Naive thymus-derived CD4-positive, alpha-beta T cell (primary cell): ENCODE measurements at regions not wholly inside any gene's neighbourhood (a gene's known extent, or its start where the extent isn't known, plus 50 kb on each side); places are given as distances from the start of the nearest gene placed in this dataset.

Source experiments
- ATAC-seq: fragments of 150-1000 bp; cut with Tn5 transposase; 2 replicates; pipeline ENCODE4 v1.10.0; 2021; ENCODE audit warnings: mild to moderate bottlenecking, moderate library complexity
- CTCF ChIA-PET: fragments of 350-600 bp; sonication (Branson Sonifier 250); formaldehyde crosslinking; loops from one replicate; lab custom pipeline; 2021; ENCODE audit warnings: antibody characterized with exemption; lab: Charles Lee
- POLR2A ChIA-PET: fragments of 350-600 bp; sonication (Branson Sonifier 250); formaldehyde crosslinking; loops from one replicate; lab custom pipeline; 2021; ENCODE audit warnings: antibody characterized with exemption, inconsistent platforms; lab: Charles Lee
- DNase-seq, 9 donors: peaks; one replicate each; pipeline versions ENCODE4 v3.0.0 to v3.0.0-alpha.2; 2020 to 2022; ENCODE audit warnings: mixed read lengths in 1 of 9
- H3K27ac ChIP-seq: one replicate; pipeline ENCODE4 v1.7.0; 2013; ENCODE audit warnings: mild to moderate bottlenecking, low read depth, low read length, moderate library complexity
- H3K27me3 ChIP-seq, 2 donors: one replicate each; pipeline ENCODE4 v1.7.0; 2013; ENCODE audit warnings: low read length in 2 of 2, mild to moderate bottlenecking in 2 of 2, moderate library complexity in 2 of 2; ENCODE audit not compliant: control insufficient read depth in 2 of 2, insufficient read depth in 2 of 2
- H3K36me3 ChIP-seq, 3 experiments: 1 replicate in 2 of 3; 2 replicates in 1 of 3; pipeline ENCODE4 v1.7.0; 2013; ENCODE audit warnings: low read length in 3 of 3, mild to moderate bottlenecking in 3 of 3, moderate library complexity in 1 of 3; ENCODE audit not compliant: insufficient read depth in 3 of 3, control insufficient read depth in 2 of 3
- H3K4me1 ChIP-seq, 2 donors: one replicate each; pipeline ENCODE4 v1.7.0; 2013; ENCODE audit warnings: low read length in 2 of 2, mild to moderate bottlenecking in 2 of 2, moderate library complexity in 1 of 2; ENCODE audit not compliant: control insufficient read depth in 2 of 2, insufficient read depth in 2 of 2
- H3K4me3 ChIP-seq: 2 replicates; pipeline ENCODE4 v1.7.0; 2013; ENCODE audit warnings: mild to moderate bottlenecking, low read length
- H3K9me3 ChIP-seq, 3 experiments: 1 replicate in 2 of 3; 2 replicates in 1 of 3; pipeline ENCODE4 v1.7.0; 2013; ENCODE audit warnings: low read length in 3 of 3; ENCODE audit not compliant: control insufficient read depth in 2 of 3
- H3K27ac Mint-ChIP-seq, 9 donors: one replicate each; pipeline ENCODE4 v1.8.0; 2020 to 2022; ENCODE audit warnings: mixed read lengths in 9 of 9, mild to moderate bottlenecking in 8 of 9, moderate library complexity in 5 of 9, inconsistent platforms in 2 of 9
- H3K27me3 Mint-ChIP-seq, 5 donors: one replicate each; pipeline ENCODE4 v1.8.0; 2021 to 2022; ENCODE audit warnings: mixed read lengths in 5 of 5, mild to moderate bottlenecking in 1 of 5
- H3K36me3 Mint-ChIP-seq, 5 donors: one replicate each; pipeline ENCODE4 v1.8.0; 2020 to 2022; ENCODE audit warnings: mixed read lengths in 5 of 5, mild to moderate bottlenecking in 3 of 5, inconsistent platforms in 1 of 5
- H3K4me1 Mint-ChIP-seq, 7 donors: one replicate each; pipeline ENCODE4 v1.8.0; 2020 to 2022; ENCODE audit warnings: mixed read lengths in 7 of 7, mild to moderate bottlenecking in 3 of 7, inconsistent platforms in 1 of 7
- H3K4me3 Mint-ChIP-seq, 10 donors: one replicate each; pipeline ENCODE4 v1.8.0; 2020 to 2022; ENCODE audit warnings: mild to moderate bottlenecking in 10 of 10, mixed read lengths in 10 of 10, moderate library complexity in 6 of 10, inconsistent platforms in 2 of 10
- H3K9me3 Mint-ChIP-seq, 11 donors: one replicate each; pipeline ENCODE4 v1.8.0; 2020 to 2022; ENCODE audit warnings: mixed read lengths in 11 of 11, mild to moderate bottlenecking in 4 of 11, inconsistent platforms in 1 of 11, moderate library complexity in 1 of 11
- intact Hi-C, 2 donors: fragments of 100-400 bp; cut with micrococcal nuclease; formaldehyde crosslinking; loops; one replicate each; pipeline ENCODE4 v1.15.1; 2023

GRCh38 chr2:35915261-35915660, 440.3 kb upstream of the CRIM1 start:
- ChIA-PET CTCF (no interaction called here), POLR2A (no interaction called here)
- no peaks in the 10 kb centered on the region for H3K27me3 ChIP-seq
- no peak overlapping the region for H3K4me3 ChIP-seq
- no peak overlapping the region for H3K27ac ChIP-seq
- intact Hi-C loops: no loop called here
- DNase-seq (no peak), ATAC-seq (no peak)
- H3K36me3 ChIP-seq: no peaks in the 10 kb centered on the region
- peaks cover 0 to 3% (median 0%) of the 10 kb centered on the region in 11 donors for H3K9me3 Mint-ChIP-seq
- no peaks in the 10 kb centered on the region for H3K36me3 Mint-ChIP-seq
- H3K4me1 Mint-ChIP-seq: no peaks in the 10 kb centered on the region
- H3K4me3 Mint-ChIP-seq: no peak overlapping the region
- no peak overlapping the region for H3K27ac Mint-ChIP-seq
- no peaks in the 10 kb centered on the region for H3K9me3 ChIP-seq
- peaks cover 0 to 5% (median 2%) of the 10 kb centered on the region in 5 donors for H3K27me3 Mint-ChIP-seq
- no peaks in the 10 kb centered on the region for H3K4me1 ChIP-seq

- ChIA-PET POLR2A (no interaction called here), CTCF (no interaction called here)
- DNase-seq (no peak), ATAC-seq (no peak)
- Histone ChIP-seq H3K9me3 (no peaks in the 10 kb centered on the region), H3K4me1 (no peaks in the 10 kb centered on the region), H3K4me3 (peak overlapping the region; percentile 4), H3K27me3 (no peaks in the 10 kb centered on the region), H3K36me3 (no peaks in the 10 kb centered on the region), H3K27ac (no peak overlapping the region)
- Mint-ChIP-seq H3K27ac (no peak overlapping the region), H3K4me1 (peaks cover 7 to 19% (median 8%) of the 10 kb centered on the region in 7 donors), H3K9me3 (no peaks in the 10 kb centered on the region), H3K4me3 (peak overlapping the region; percentile 31 to 80 (median 60)), H3K36me3 (no peaks in the 10 kb centered on the region), H3K27me3 (no peaks in the 10 kb centered on the region)
- intact Hi-C loops: no loop called here
Observed at GRCh38 chr2:35891936-35892335, 463.6 kb upstream of the CRIM1 start.

GRCh38 chr2:35891528-35891927, 464.1 kb upstream of the CRIM1 start:
- H3K36me3 Mint-ChIP-seq: no peaks in the 10 kb centered on the region
- intact Hi-C loops: no loop called here
- no peaks in the 10 kb centered on the region for H3K27me3 ChIP-seq
- DNase-seq (no peak), ATAC-seq (no peak)
- H3K27ac ChIP-seq: no peak overlapping the region
- peaks cover 7 to 19% (median 8%) of the 10 kb centered on the region in 7 donors for H3K4me1 Mint-ChIP-seq
- no peaks in the 10 kb centered on the region for H3K4me1 ChIP-seq
- H3K4me3 Mint-ChIP-seq: peak overlapping the region in 5 of 10 donors; percentile 51 to 80 (median 61)
- H3K36me3 ChIP-seq: no peaks in the 10 kb centered on the region
- CTCF ChIA-PET: no interaction called here
- no peak overlapping the region for H3K4me3 ChIP-seq
- H3K9me3 ChIP-seq: no peaks in the 10 kb centered on the region
- H3K9me3 Mint-ChIP-seq: no peaks in the 10 kb centered on the region
- POLR2A ChIA-PET: no interaction called here
- no peak overlapping the region for H3K27ac Mint-ChIP-seq
- H3K27me3 Mint-ChIP-seq: no peaks in the 10 kb centered on the region

- DNase-seq (no peak), ATAC-seq (no peak)
- Mint-ChIP-seq H3K9me3 (no peaks in the 10 kb centered on the region), H3K27me3 (peaks cover 0 to 2% (median 0%) of the 10 kb centered on the region in 5 donors), H3K27ac (no peak overlapping the region), H3K4me1 (peaks cover 3 to 7% (median 7%) of the 10 kb centered on the region in 7 donors), H3K4me3 (no peak overlapping the region), H3K36me3 (no peaks in the 10 kb centered on the region)
- Histone ChIP-seq H3K27me3 (no peaks in the 10 kb centered on the region), H3K27ac (no peak overlapping the region), H3K9me3 (no peaks in the 10 kb centered on the region), H3K36me3 (no peaks in the 10 kb centered on the region), H3K4me1 (no peaks in the 10 kb centered on the region), H3K4me3 (no peak overlapping the region)
- ChIA-PET POLR2A (no interaction called here), CTCF (no interaction called here)
- intact Hi-C loops: no loop called here
Observed at GRCh38 chr2:35887146-35887545, 468.4 kb upstream of the CRIM1 start.

- Histone ChIP-seq H3K36me3 (no peaks in the 10 kb centered on the region), H3K27me3 (no peaks in the 10 kb centered on the region), H3K27ac (no peak overlapping the region), H3K4me1 (no peaks in the 10 kb centered on the region), H3K4me3 (no peak overlapping the region), H3K9me3 (no peaks in the 10 kb centered on the region)
- ChIA-PET CTCF (no interaction called here), POLR2A (no interaction called here)
- DNase-seq: no peak
- intact Hi-C loops: no loop called here
- Mint-ChIP-seq H3K27me3 (peaks cover 2 to 14% (median 10%) of the 10 kb centered on the region in 5 donors), H3K4me1 (no peaks in the 10 kb centered on the region), H3K9me3 (no peaks in the 10 kb centered on the region), H3K4me3 (no peak overlapping the region), H3K27ac (no peak overlapping the region), H3K36me3 (no peaks in the 10 kb centered on the region)
- ATAC-seq: no peak
Observed at GRCh38 chr2:35873921-35874320, 481.7 kb upstream of the CRIM1 start.

GRCh38 chr2:35871672-35872071, 483.9 kb upstream of the CRIM1 start:
- Histone ChIP-seq H3K4me3 (no peak overlapping the region), H3K9me3 (no peaks in the 10 kb centered on the region), H3K4me1 (no peaks in the 10 kb centered on the region), H3K27me3 (no peaks in the 10 kb centered on the region), H3K36me3 (no peaks in the 10 kb centered on the region), H3K27ac (no peak overlapping the region)
- peaks cover 3 to 13% (median 10%) of the 10 kb centered on the region in 5 donors for H3K27me3 Mint-ChIP-seq
- ChIA-PET POLR2A (no interaction called here), CTCF (no interaction called here)
- no peak overlapping the region for H3K27ac Mint-ChIP-seq
- ATAC-seq (no peak), DNase-seq (no peak)
- no peaks in the 10 kb centered on the region for H3K36me3 Mint-ChIP-seq
- intact Hi-C loops: no loop called here
- H3K9me3 Mint-ChIP-seq: no peaks in the 10 kb centered on the region
- no peaks in the 10 kb centered on the region for H3K4me1 Mint-ChIP-seq
- H3K4me3 Mint-ChIP-seq: no peak overlapping the region

- CTCF ChIA-PET: no interaction called here
- H3K4me1 ChIP-seq: no peaks in the 10 kb centered on the region
- POLR2A ChIA-PET: no interaction called here
- H3K36me3 ChIP-seq: no peaks in the 10 kb centered on the region
- H3K9me3 ChIP-seq: no peaks in the 10 kb centered on the region
- Mint-ChIP-seq H3K36me3 (no peaks in the 10 kb centered on the region), H3K27ac (no peak overlapping the region), H3K27me3 (peaks cover 3 to 17% (median 13%) of the 10 kb centered on the region in 5 donors), H3K4me3 (no peak overlapping the region), H3K9me3 (no peaks in the 10 kb centered on the region), H3K4me1 (no peaks in the 10 kb centered on the region)
- intact Hi-C loops: no loop called here
- H3K27me3 ChIP-seq: no peaks in the 10 kb centered on the region
- H3K4me3 ChIP-seq: no peak overlapping the region
- ATAC-seq: no peak
- no peak for DNase-seq
- no peak overlapping the region for H3K27ac ChIP-seq
Observed at GRCh38 chr2:35870713-35871112, 484.9 kb upstream of the CRIM1 start.
